Stimulated activated memory B cell treated with anti-CD40 and anti-IgM and Interleukin-4, amounts not matched to agents 10 μg/mL and 1 μg/mL and 100 μg/mL, for 72 hours (primary cell): ENCODE measurements at regions not wholly inside any gene's neighbourhood (a gene's known extent, or its start where the extent isn't known, plus 50 kb on each side); places are given as distances from the start of the nearest gene placed in this dataset.

Source experiments
- ATAC-seq: fragments of 150-1000 bp; cut with Tn5 transposase; 2 replicates; pipeline ENCODE4 v1.10.0; 2021
- H3K27ac Mint-ChIP-seq: one replicate; pipeline ENCODE4 v1.8.0; 2022; ENCODE audit warnings: mild to moderate bottlenecking, mixed read lengths
- H3K27me3 Mint-ChIP-seq: one replicate; pipeline ENCODE4 v1.8.0; 2022; ENCODE audit warnings: mixed read lengths
- H3K36me3 Mint-ChIP-seq: one replicate; pipeline ENCODE4 v1.8.0; 2022; ENCODE audit warnings: mixed read lengths
- H3K4me1 Mint-ChIP-seq: one replicate; pipeline ENCODE4 v1.8.0; 2022; ENCODE audit warnings: mixed read lengths
- H3K4me3 Mint-ChIP-seq: one replicate; pipeline ENCODE4 v1.8.0; 2022; ENCODE audit warnings: mild to moderate bottlenecking, moderate library complexity, mixed read lengths
- H3K9me3 Mint-ChIP-seq: one replicate; pipeline ENCODE4 v1.8.0; 2022; ENCODE audit warnings: mixed read lengths

- no peak for ATAC-seq
- no peak overlapping the region for H3K4me3 Mint-ChIP-seq
Observed at GRCh38 chr6:33878562-33878961, 74.8 kb upstream of the MLN start.

DNA sequence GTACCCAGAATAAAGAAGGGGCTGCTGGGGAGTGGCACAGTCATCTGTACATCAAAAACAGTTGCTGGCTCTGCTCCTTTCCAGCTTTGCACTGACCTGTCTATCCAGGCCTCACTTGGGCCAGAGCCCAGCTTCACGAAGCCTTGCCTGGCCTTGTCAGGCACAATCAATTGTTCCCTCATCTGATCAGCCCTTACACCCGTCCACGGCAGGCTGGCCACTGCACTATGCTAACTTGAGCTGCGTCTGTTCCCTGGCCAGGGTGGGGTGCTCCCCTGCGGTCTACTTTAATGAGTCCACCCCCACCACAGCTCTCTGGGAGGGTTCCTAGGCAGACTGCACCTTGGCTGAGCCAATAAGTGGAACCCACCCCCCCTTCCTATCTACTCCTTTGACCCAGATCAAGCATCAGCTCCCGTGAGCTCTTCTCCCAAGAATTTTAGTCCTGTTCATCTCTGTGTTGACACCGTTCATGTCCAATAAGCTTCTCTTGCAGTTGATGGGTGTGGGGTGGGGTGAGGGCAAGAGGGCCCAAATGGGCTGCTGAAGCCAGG, 74.3 kb upstream of the MLN start:
- peaks cover 42% of the 10 kb centered on the region for H3K27me3 Mint-ChIP-seq
- no peaks in the 10 kb centered on the region for H3K4me1 Mint-ChIP-seq
- H3K4me3 Mint-ChIP-seq: no peak overlapping the region
- no peaks in the 10 kb centered on the region for H3K9me3 Mint-ChIP-seq
- H3K27ac Mint-ChIP-seq: no peak overlapping the region
- H3K36me3 Mint-ChIP-seq: no peaks in the 10 kb centered on the region
- no peak for ATAC-seq

More at GRCh38 chr6:33878562-33878961, 74.8 kb upstream of the MLN start:
- Mint-ChIP-seq H3K9me3 (no peaks in the 10 kb centered on the region), H3K27me3 (peaks cover 42% of the 10 kb centered on the region), H3K4me1 (no peaks in the 10 kb centered on the region), H3K36me3 (no peaks in the 10 kb centered on the region), H3K27ac (no peak overlapping the region)

GRCh38 chr6:33875696-33876095, 71.9 kb upstream of the MLN start:
- Mint-ChIP-seq H3K9me3 (no peaks in the 10 kb centered on the region), H3K27me3 (peaks cover 51% of the 10 kb centered on the region), H3K36me3 (no peaks in the 10 kb centered on the region), H3K27ac (no peak overlapping the region), H3K4me3 (no peak overlapping the region), H3K4me1 (no peaks in the 10 kb centered on the region)
- no peak for ATAC-seq

GRCh38 chr6:33875141-33875581, 71.4 kb upstream of the MLN start:
- H3K4me3 Mint-ChIP-seq: no peak overlapping the region
- H3K9me3 Mint-ChIP-seq: no peaks in the 10 kb centered on the region
- no peaks in the 10 kb centered on the region for H3K4me1 Mint-ChIP-seq
- no peak for ATAC-seq
- H3K36me3 Mint-ChIP-seq: no peaks in the 10 kb centered on the region
- H3K27me3 Mint-ChIP-seq: peaks cover 51% of the 10 kb centered on the region
- no peak overlapping the region for H3K27ac Mint-ChIP-seq

DNA sequence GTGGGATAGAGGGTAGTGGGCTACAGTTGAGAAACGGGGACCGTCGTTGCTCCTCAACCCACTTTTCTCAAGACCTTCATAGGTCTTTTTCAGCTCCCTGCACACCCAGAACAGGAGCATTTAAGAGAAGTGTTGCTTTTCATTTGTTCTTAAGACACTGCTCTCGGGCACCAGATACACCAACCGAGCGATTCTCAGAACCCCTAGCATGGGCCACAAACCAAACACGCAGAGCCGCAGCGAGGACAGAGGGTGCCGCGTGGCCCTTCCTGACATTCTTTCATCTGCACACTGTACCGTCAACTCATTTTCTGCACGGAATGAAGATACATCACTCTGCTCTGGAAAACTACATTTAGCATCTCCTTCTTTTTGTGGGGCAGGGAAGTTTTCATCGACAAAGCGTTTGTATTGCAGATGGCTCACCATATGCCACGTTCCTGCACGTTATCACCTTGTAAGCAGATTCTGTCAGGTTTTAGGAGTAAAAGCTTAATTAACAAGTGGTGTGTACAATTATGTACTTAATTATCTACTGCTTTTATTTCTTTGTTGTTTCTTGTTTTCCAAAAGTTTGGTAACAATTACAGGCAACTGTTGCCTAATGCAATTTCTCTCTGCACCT, 70.4 kb upstream of the MLN start:
- Mint-ChIP-seq H3K4me3 (no peak overlapping the region), H3K27ac (no peak overlapping the region), H3K4me1 (no peaks in the 10 kb centered on the region), H3K36me3 (no peaks in the 10 kb centered on the region), H3K27me3 (peaks cover 51% of the 10 kb centered on the region), H3K9me3 (no peaks in the 10 kb centered on the region)
- no peak for ATAC-seq

DNA sequence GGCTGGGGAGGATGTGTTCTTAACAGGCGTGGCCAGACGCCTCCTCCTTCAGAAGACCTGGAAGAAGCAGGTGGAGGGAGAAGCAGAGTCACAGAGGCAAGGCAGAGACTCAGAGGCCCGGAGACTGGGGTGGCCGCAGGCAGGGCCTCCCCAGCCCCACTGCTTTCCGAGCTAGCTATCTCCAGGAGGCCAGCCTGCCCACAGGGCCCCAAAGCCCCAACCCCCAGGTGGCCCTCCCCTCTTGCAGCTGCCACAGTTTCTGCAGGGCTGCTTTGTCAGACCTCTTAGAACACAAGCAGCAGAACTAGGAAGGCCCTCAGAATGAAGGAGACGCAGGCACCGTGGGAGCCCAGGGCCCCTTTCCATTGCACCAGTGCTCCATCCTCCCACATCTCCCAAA, 69.0 kb upstream of the MLN start:
- H3K27ac Mint-ChIP-seq: no peak overlapping the region
- no peak overlapping the region for H3K4me3 Mint-ChIP-seq
- H3K27me3 Mint-ChIP-seq: peaks cover 39% of the 10 kb centered on the region
- no peak for ATAC-seq
- no peaks in the 10 kb centered on the region for H3K36me3 Mint-ChIP-seq
- no peaks in the 10 kb centered on the region for H3K4me1 Mint-ChIP-seq
- H3K9me3 Mint-ChIP-seq: no peaks in the 10 kb centered on the region

- H3K4me1 Mint-ChIP-seq: no peaks in the 10 kb centered on the region
- H3K27me3 Mint-ChIP-seq: peaks cover 36% of the 10 kb centered on the region
- no peaks in the 10 kb centered on the region for H3K36me3 Mint-ChIP-seq
- ATAC-seq: no peak
- no peak overlapping the region for H3K27ac Mint-ChIP-seq
- no peak overlapping the region for H3K4me3 Mint-ChIP-seq
- H3K9me3 Mint-ChIP-seq: peaks cover 9% of the 10 kb centered on the region
Observed at GRCh38 chr6:33869826-33870423, 66.1 kb upstream of the MLN start.

GRCh38 chr6:33869121-33869520, 65.3 kb upstream of the MLN start:
- H3K4me1 Mint-ChIP-seq: no peaks in the 10 kb centered on the region
- no peak overlapping the region for H3K4me3 Mint-ChIP-seq
- H3K9me3 Mint-ChIP-seq: peaks cover 9% of the 10 kb centered on the region
- H3K36me3 Mint-ChIP-seq: no peaks in the 10 kb centered on the region
- H3K27ac Mint-ChIP-seq: no peak overlapping the region
- H3K27me3 Mint-ChIP-seq: peaks cover 43% of the 10 kb centered on the region
- no peak for ATAC-seq

- Mint-ChIP-seq H3K9me3 (peaks cover 9% of the 10 kb centered on the region), H3K4me1 (no peaks in the 10 kb centered on the region), H3K27me3 (peaks cover 53% of the 10 kb centered on the region), H3K36me3 (no peaks in the 10 kb centered on the region), H3K27ac (no peak overlapping the region), H3K4me3 (no peak overlapping the region)
- ATAC-seq: no peak
Observed at GRCh38 chr6:33868141-33868540, 64.3 kb upstream of the MLN start.

GRCh38 chr6:33865478-33866077, 61.8 kb upstream of the MLN start:
- no peak for ATAC-seq
- no peak overlapping the region for H3K4me3 Mint-ChIP-seq
- peaks cover 10% of the 10 kb centered on the region for H3K4me1 Mint-ChIP-seq
- H3K27me3 Mint-ChIP-seq: peaks cover 57% of the 10 kb centered on the region
- no peak overlapping the region for H3K27ac Mint-ChIP-seq
- H3K9me3 Mint-ChIP-seq: peaks cover 9% of the 10 kb centered on the region
- H3K36me3 Mint-ChIP-seq: no peaks in the 10 kb centered on the region

- peaks cover 9% of the 10 kb centered on the region for H3K9me3 Mint-ChIP-seq
- H3K36me3 Mint-ChIP-seq: no peaks in the 10 kb centered on the region
- peaks cover 12% of the 10 kb centered on the region for H3K4me1 Mint-ChIP-seq
- peaks cover 67% of the 10 kb centered on the region for H3K27me3 Mint-ChIP-seq
- no peak overlapping the region for H3K4me3 Mint-ChIP-seq
- ATAC-seq: no peak
- H3K27ac Mint-ChIP-seq: no peak overlapping the region
Observed at GRCh38 chr6:33863723-33864440, 60.1 kb upstream of the MLN start.

DNA sequence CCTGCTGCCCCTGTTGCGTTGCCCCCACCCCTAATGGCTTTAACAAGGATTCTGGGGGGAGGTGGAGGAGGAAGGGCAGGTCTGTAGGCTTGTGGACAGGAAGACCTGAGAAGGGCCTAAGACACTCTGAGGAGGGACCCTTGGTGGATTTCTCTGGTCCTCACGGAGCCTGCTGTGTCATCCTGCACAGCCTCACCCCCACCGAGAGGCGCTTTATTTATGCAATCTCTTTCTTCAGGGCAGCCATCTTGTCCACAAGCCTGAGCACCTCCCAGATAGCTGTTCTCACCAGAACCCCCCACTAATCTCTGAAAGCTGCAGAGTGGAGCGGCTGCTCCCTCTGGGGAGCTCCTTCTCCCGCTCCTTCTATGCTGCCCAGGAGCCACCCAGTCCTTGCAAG, 59.3 kb upstream of the MLN start:
- Mint-ChIP-seq H3K9me3 (peaks cover 9% of the 10 kb centered on the region), H3K27me3 (peaks cover 75% of the 10 kb centered on the region), H3K27ac (no peak overlapping the region), H3K4me1 (peaks cover 14% of the 10 kb centered on the region), H3K36me3 (no peaks in the 10 kb centered on the region), H3K4me3 (no peak overlapping the region)
- ATAC-seq: no peak

DNA sequence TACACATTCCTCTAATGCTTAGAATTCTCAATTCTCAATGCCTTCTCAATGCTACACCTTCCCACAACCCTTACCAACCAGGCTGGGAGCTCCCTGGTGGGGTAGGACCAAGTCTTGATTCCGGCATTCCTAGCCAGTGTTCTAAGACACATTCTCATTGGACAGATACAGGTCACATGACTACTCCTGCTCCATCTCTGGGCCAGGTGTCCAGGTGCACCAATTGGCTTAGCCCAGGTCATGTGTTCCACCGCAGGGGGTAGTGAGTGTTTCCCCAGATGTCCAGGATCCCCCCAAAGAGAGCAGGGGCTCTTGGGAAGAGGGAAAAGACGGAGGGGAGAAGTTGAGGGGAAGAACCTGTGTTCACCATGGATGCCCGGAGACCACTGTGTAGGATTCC, 58.7 kb upstream of the MLN start:
- no peaks in the 10 kb centered on the region for H3K36me3 Mint-ChIP-seq
- H3K27me3 Mint-ChIP-seq: peaks cover 81% of the 10 kb centered on the region
- no peak overlapping the region for H3K27ac Mint-ChIP-seq
- no peak overlapping the region for H3K4me3 Mint-ChIP-seq
- no peak for ATAC-seq
- peaks cover 9% of the 10 kb centered on the region for H3K9me3 Mint-ChIP-seq
- peaks cover 20% of the 10 kb centered on the region for H3K4me1 Mint-ChIP-seq

GRCh38 chr6:33861722-33862121, 57.9 kb upstream of the MLN start:
- Mint-ChIP-seq H3K4me3 (no peak overlapping the region), H3K27me3 (peaks cover 88% of the 10 kb centered on the region), H3K9me3 (peaks cover 9% of the 10 kb centered on the region), H3K36me3 (no peaks in the 10 kb centered on the region), H3K27ac (no peak overlapping the region), H3K4me1 (peaks cover 28% of the 10 kb centered on the region)
- ATAC-seq: no peak

GRCh38 chr6:33860706-33861474, 57.1 kb upstream of the MLN start:
- H3K4me3 Mint-ChIP-seq: no peak overlapping the region
- peaks cover 3% of the 10 kb centered on the region for H3K9me3 Mint-ChIP-seq
- H3K27ac Mint-ChIP-seq: no peak overlapping the region
- H3K27me3 Mint-ChIP-seq: peaks cover 87% of the 10 kb centered on the region
- H3K36me3 Mint-ChIP-seq: no peaks in the 10 kb centered on the region
- no peak for ATAC-seq
- H3K4me1 Mint-ChIP-seq: peaks cover 36% of the 10 kb centered on the region
